HUES64 (cell line): ENCODE measurements at regions not wholly inside any gene's neighbourhood (a gene's known extent, or its start where the extent isn't known, plus 50 kb on each side); places are given as distances from the start of the nearest gene placed in this dataset.
"Not testable (repeated sequence)": the region's sequence is repeated elsewhere in the genome, so short reads cannot be mapped to it uniquely, and the experiment has no call there.

Experiments
- H3K27ac ChIP-seq: 2 replicates; pipeline ENCODE4 v1.7.0; 2013; ENCODE audit warnings: low read depth, low read length, inconsistent platforms
- H3K27me3 ChIP-seq: 2 replicates; pipeline ENCODE4 v1.6.1; 2013; ENCODE audit warnings: mild to moderate bottlenecking, low read length; ENCODE audit not compliant: insufficient read depth
- H3K36me3 ChIP-seq: 2 replicates; pipeline ENCODE4 v1.6.1; 2013; ENCODE audit warnings: mild to moderate bottlenecking, low read length; ENCODE audit not compliant: insufficient read depth
- H3K4me1 ChIP-seq: 2 replicates; pipeline ENCODE4 v1.6.1; 2013; ENCODE audit warnings: mild to moderate bottlenecking, low read length, moderate library complexity; ENCODE audit not compliant: insufficient read depth
- H3K4me3 ChIP-seq: 2 replicates; pipeline ENCODE4 v1.5.1; 2013; ENCODE audit warnings: mild to moderate bottlenecking, low read length, moderate library complexity
- H3K9ac ChIP-seq: 2 replicates; pipeline ENCODE4 v1.6.1; 2013; ENCODE audit warnings: mild to moderate bottlenecking, low read depth, low read length
- H3K9me3 ChIP-seq: 2 replicates; pipeline ENCODE4 v1.6.1; 2013; ENCODE audit warnings: low read depth, low read length; ENCODE audit not compliant: insufficient read depth
- WGBS: fragments of 150-250, 120-280 bp; methylation state at CpG from one replicate; pipeline ENCODE4 v1.1.7; 2013; ENCODE audit warnings: missing lambda C conversion rate; 5-methylcytosine and 5-hydroxymethylcytosine counted together

DNA sequence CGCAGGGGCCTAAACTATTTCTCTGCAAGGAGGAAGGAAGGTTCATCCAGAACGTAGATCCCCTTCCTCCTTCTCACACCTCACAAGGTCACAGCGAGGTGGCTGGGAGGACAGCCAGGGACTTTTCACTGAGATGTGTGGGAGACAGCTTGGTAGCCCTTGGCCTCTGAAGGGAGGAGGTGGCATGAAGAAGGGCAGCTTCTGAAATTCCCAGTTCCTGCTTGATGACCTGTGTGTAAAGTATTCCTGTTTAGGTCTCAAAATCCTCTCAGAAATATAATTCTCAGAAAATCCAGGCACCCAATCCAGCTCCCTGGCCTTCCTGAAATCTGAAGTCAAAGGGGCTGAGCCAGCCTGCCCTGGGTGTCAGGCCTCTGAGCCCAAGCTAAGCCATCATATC, 84.9 kb upstream of the ALDH3B2 start:
- H3K27me3 ChIP-seq, H3K9me3 ChIP-seq, H3K9ac ChIP-seq, H3K4me3 ChIP-seq, H3K36me3 ChIP-seq: not testable (repeated sequence)
- Histone ChIP-seq H3K4me1 (peaks cover 11% of the 10 kb centered on the region; the same call in 1 of the 2 replicates), H3K27ac (peak overlapping the region; percentile 65; the same call in 1 of the 2 replicates)
- WGBS, result no CpG with 5 or more reads among the region's 3 CpGs

DNA sequence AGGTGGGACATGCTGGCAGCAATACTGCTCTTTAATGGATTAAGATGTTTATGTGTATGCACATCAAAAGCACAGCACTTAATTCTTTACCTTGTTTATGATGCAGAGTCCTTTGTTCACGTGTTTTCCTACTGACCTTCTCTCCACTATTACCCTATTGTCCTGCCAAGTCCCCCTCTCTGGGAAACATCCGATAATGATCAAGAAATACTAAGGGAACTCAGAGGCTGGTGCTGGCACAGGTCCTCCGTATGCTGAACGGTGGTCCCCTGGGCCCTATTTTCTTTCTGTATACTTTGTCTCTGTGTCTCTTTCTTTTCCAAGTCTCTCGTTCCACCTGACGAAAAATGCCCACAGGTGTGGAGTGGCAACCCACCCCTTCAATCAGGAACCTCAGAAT, 84.0 kb upstream of the ALDH3B2 start:
- not testable (repeated sequence) for H3K4me3 ChIP-seq, H3K9me3 ChIP-seq, H3K36me3 ChIP-seq, H3K9ac ChIP-seq, H3K27me3 ChIP-seq
- Histone ChIP-seq H3K27ac (peak overlapping the region; percentile 65; the same call in 1 of the 2 replicates), H3K4me1 (peaks cover 11% of the 10 kb centered on the region; the same call in 1 of the 2 replicates)
- 56% methylated on average over 6 of the region's 6 CpGs for WGBS

DNA sequence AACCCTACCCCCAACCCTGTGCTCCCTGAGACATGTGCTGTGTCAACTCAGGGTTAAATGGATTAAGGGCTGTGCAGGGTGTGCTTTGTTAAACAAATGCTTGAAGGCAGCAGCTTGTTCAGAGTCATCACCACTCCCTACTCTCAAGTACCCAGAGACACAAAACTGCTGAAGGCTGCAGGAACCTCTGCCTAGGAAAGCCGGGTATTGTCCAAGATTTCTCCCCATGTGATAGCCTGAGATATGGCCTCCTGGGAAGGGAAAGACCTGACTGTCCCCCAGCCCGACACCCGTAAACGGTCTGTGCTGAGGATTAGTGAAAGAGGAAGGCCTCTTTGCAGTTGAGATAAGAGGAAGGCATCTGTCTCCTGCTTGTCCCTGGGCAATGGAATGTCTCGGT, 83.6 kb upstream of the ALDH3B2 start:
- not testable (repeated sequence) for H3K9ac ChIP-seq, H3K4me3 ChIP-seq, H3K9me3 ChIP-seq, H3K27me3 ChIP-seq, H3K36me3 ChIP-seq
- peaks cover 11% of the 10 kb centered on the region; the same call in 1 of the 2 replicates for H3K4me1 ChIP-seq
- WGBS, result 18% methylated on average over 4 of the region's 5 CpGs
- peak overlapping the region; percentile 59; the same call in 1 of the 2 replicates for H3K27ac ChIP-seq

DNA sequence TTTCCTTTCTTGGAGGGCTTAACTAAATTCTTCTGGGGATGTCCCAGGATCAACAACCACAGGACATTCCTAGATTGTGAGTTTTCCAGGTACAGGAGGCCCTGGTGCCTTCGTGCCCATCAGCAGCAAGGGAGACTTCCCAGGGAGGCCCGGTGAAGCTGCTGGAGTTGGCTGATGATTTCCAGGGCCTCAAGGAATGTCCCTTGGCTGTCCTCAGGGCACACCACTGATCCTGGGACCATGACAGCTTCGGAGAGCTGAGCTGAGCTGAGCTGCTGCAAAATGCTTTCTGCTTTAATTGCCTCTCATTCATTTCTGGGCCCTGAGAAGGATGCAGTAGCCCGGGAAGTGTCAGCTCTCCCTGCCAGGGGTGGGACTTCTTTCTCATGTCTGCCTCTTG, 79.4 kb upstream of the ALDH3B2 start:
- WGBS, result 57% methylated on average over 4 of the region's 4 CpGs
- not testable (repeated sequence) for H3K4me3 ChIP-seq, H3K9me3 ChIP-seq, H3K36me3 ChIP-seq, H3K9ac ChIP-seq, H3K27ac ChIP-seq, H3K27me3 ChIP-seq
- peaks cover 11% of the 10 kb centered on the region; the same call in 1 of the 2 replicates for H3K4me1 ChIP-seq

DNA sequence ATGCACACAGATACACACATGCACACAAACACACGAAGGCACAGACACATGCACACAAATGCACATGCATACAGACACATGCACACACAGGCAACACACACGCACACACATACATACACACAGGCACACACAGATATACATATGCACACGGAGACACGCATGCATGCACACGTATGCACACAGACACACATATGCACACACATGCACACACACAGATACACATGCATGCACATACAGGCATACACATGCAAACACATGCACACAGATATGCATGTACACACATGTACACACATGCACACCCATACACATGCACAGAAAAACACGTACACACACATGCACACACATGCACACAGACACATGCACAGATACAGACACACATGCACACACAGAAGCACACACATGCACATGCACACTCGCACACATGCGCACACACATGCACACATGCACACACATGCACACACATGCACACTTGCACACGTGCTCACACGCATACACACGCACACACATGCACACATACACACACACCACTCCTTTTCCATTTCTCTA, 70.8 kb upstream of the ALDH3B2 start:
- Histone ChIP-seq H3K27me3 (no peaks in the 10 kb centered on the region), H3K9me3 (no peaks in the 10 kb centered on the region), H3K9ac (no peak overlapping the region), H3K4me1 (no peaks in the 10 kb centered on the region), H3K4me3 (no peak overlapping the region), H3K27ac (no peak overlapping the region), H3K36me3 (no peaks in the 10 kb centered on the region)
- WGBS, result 83% methylated on average over 11 of the region's 11 CpGs

DNA sequence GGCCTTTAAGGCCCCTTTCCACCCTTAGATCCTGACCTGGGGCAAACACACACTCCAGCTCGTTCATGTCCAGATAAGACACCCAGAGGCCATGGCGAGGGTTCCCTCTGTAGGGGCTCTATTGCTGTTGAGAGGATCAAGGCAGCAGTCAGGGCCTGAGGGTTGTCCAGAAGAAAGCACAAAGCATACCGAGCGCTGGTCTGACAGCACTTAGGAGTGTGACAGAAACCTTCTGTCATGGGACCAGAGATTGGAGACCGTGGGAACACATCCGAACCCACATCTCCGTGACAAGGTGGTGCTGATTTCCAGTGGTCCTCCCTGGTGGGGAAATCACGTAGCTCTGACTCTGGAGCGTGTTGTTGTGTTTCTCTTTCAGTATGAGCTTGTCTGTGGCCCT, 69.8 kb upstream of the ALDH3B2 start:
- not testable (repeated sequence) for H3K9me3 ChIP-seq, H3K4me1 ChIP-seq, H3K4me3 ChIP-seq, H3K9ac ChIP-seq, H3K27me3 ChIP-seq, H3K36me3 ChIP-seq, H3K27ac ChIP-seq
- 98% methylated on average over 9 of the region's 9 CpGs for WGBS

DNA sequence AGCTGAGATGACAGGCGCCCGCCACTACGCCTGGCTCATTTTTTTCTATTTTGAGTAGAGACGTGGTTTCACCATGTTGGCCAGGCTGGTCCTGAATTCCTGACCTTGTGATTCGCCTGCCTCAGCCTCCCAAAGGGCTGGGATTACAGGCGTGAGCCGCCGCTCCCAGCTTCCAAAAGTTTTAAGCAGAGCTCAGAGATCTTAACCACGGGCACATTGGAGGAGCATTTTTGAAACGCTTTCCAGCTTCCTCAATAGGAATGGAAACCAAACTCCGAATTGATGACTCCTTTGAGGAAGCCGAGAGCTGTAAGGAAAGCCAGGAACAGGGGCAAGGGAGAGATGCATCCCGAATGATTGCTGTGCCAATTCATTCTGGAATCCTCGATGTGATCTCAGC, 63.8 kb upstream of the ALDH3B2 start:
- WGBS, result 91% methylated on average over 11 of the region's 14 CpGs
- H3K4me3 ChIP-seq, H3K9me3 ChIP-seq, H3K4me1 ChIP-seq, H3K36me3 ChIP-seq, H3K9ac ChIP-seq, H3K27me3 ChIP-seq, H3K27ac ChIP-seq: not testable (repeated sequence)

DNA sequence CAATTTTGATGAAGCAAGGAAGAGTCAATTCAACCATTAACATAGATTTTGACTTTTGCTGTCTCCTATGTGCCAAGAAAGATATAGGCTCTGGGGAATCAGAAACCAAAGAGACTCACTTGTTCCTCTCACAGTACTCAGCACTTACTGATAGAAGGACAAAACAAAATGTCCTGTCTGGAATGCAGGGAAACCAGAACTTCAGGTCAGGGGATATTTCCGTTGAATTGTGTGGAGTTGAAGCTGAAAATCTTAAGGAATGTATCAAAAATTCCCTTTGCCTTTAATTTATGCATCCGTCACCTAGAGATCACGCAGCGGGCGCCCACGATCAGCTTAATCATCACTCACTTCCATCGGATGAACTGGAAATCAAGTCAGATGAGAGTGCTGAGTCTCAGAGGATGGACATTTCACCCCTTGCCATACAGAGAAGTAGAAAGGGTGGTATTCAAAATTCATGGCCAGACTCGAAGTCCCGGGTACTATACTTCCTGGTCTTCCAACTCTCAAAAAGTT, 63.2 kb upstream of the ALDH3B2 start:
- H3K9ac ChIP-seq, H3K36me3 ChIP-seq, H3K4me3 ChIP-seq, H3K4me1 ChIP-seq, H3K9me3 ChIP-seq, H3K27ac ChIP-seq, H3K27me3 ChIP-seq: not testable (repeated sequence)
- WGBS, result 96% methylated on average over 9 of the region's 9 CpGs

DNA sequence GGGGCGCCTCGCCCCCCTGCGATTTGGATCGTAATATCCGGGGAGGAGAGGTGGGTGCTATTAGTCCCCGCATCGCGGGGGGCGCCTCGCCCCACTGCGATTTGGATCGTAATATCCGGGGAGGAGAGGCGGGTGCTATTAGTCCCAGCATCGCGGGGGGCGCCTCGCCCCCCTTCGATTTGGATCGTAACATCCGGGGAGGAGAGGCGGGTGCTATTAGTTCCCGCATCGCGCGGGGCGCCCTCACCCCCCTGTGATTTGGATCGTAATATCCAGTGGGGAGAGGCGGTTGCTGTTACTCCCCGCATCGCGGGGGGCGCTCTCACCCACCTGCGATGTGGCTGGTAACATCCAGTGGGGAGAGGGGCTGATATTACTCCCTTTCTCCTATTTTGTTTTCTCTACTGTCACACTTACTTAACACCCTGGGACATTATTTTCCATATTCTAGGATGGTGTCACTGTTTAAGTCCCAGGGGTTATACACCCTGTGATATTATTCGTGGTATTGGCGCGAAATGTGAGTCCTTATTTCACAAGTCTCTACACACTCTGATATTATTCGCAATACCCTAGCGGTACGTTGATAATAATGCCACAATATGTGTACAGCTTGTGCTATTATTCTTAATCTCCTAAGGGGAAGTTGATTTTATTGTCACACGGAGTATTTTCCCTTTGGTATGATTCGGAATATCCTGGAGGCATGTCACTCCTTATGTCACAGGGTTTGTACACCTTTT, 57.8 kb upstream of the ALDH3B2 start:
- H3K4me3 ChIP-seq, result peak overlapping the region; percentile 55

DNA sequence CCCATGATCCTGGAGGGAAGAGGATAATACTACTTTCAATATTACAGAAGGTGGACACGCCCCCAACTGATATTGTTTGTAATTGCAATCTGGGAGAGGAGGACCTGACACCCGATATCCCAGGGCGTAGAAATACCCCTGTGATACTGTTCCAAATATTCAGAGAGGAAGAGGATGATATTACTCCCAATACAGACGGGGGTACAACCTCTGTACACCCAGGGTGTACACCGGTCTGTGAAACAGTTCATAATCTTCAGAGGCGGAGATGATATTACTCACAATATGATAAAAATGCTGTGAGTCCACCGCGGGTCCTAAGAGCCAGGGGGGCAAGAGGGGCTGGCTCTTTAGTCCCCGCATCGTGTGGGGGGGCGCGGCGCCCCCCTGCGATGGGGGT, 57.2 kb upstream of the ALDH3B2 start:
- Histone ChIP-seq H3K27me3 (no peaks in the 10 kb centered on the region), H3K27ac (no peak overlapping the region), H3K4me1 (peaks cover 6% of the 10 kb centered on the region; the same call in 1 of the 2 replicates), H3K9ac (no peak overlapping the region), H3K36me3 (no peaks in the 10 kb centered on the region), H3K4me3 (peak overlapping the region; percentile 55; the same call in 1 of the 2 replicates), H3K9me3 (no peaks in the 10 kb centered on the region)
- WGBS, result 87% methylated on average over 13 of the region's 14 CpGs

More for the DNA sequence above, 57.8 kb upstream of the ALDH3B2 start:
- Histone ChIP-seq H3K9me3 (no peaks in the 10 kb centered on the region), H3K4me1 (peaks cover 6% of the 10 kb centered on the region; the same call in 1 of the 2 replicates), H3K36me3 (no peaks in the 10 kb centered on the region), H3K9ac (no peak overlapping the region), H3K27me3 (no peaks in the 10 kb centered on the region), H3K27ac (no peak overlapping the region)
- 92% methylated on average over 42 of the region's 42 CpGs for WGBS

DNA sequence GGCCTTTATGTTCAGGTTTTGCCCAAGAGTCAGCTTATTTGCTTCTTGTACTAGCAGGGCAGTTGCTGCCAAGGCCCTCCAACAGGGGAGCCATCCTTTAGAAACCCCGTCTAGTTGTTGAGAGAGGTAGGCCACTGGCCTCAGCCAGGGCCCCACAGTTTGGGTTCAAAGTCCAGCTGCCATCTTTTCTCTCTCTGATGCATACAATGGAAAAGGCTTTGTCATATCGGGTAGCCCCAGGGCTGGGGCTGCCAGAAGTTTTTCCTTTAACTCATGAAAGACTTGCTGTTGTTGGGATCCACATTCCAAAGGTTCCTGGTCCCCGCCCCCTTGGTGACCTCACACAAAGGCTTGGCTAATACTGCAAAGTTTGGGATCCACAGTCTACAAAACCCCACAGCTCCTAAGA, 53.7 kb upstream of the ALDH3B2 start:
- not testable (repeated sequence) for H3K36me3 ChIP-seq, H3K4me1 ChIP-seq, H3K4me3 ChIP-seq, H3K9ac ChIP-seq, H3K9me3 ChIP-seq, H3K27me3 ChIP-seq
- peak overlapping the region; percentile 65; the same call in 1 of the 2 replicates for H3K27ac ChIP-seq
- 68% methylated on average over 3 of the region's 3 CpGs for WGBS
